HFF-Myc (cell line): ENCODE measurements at regions not wholly inside any gene's neighbourhood (a gene's known extent, or its start where the extent isn't known, plus 50 kb on each side); places are given as distances from the start of the nearest gene placed in this dataset.

Experiments used
- DNase-seq: peaks from one replicate; pipeline ENCODE4 v3.0.0-alpha.2; 2011; ENCODE audit warnings: low read depth; ENCODE audit errors: extremely low read depth
- H3K4me3 ChIP-seq: replicated peaks from 2 replicates; pipeline ENCODE4 v1.5.1; 2011; ENCODE audit warnings: low read depth, mild to moderate bottlenecking, control low read depth, low read length
- CTCF ChIP-seq: IDR thresholded peaks from 2 replicates; pipeline ENCODE4 v1.5.1; 2012; ENCODE audit warnings: mild to moderate bottlenecking, low read depth, low read length, control low read depth; ENCODE audit errors: missing control alignments

GRCh38 chr22:27308513-27308912 lies 493.0 kb downstream of the MN1 start:
- no peak for DNase-seq
- no peak for TF ChIP-seq CTCF
- no peak overlapping the region for H3K4me3 ChIP-seq

- H3K4me3 ChIP-seq: no peak overlapping the region
- no peak for TF ChIP-seq CTCF
- no peak for DNase-seq
Measured at GRCh38 chr22:27309697-27310096, 491.9 kb downstream of the MN1 start.

- no peak overlapping the region for H3K4me3 ChIP-seq
- no peak for DNase-seq
- no peak for TF ChIP-seq CTCF
Measured at GRCh38 chr22:27310966-27311697, 490.4 kb downstream of the MN1 start.

- TF ChIP-seq CTCF: no peak
- H3K4me3 ChIP-seq: no peak overlapping the region
- DNase-seq: no peak
Measured at GRCh38 chr22:27311698-27312550, 489.6 kb downstream of the MN1 start.

GRCh38 chr22:27312565-27312964 lies 489.0 kb downstream of the MN1 start:
- no peak overlapping the region for H3K4me3 ChIP-seq
- no peak for DNase-seq
- no peak for TF ChIP-seq CTCF

GRCh38 chr22:27312966-27313855 lies 488.3 kb downstream of the MN1 start:
- no peak for TF ChIP-seq CTCF
- no peak for DNase-seq
- no peak overlapping the region for H3K4me3 ChIP-seq
